ENCODE measurements at regions not wholly inside any gene's neighbourhood (a gene's known extent, or its start where the extent isn't known, plus 50 kb on each side); places are given as distances from the start of the nearest gene placed in this dataset.
"Not testable (repeated sequence)": the region's sequence is repeated elsewhere in the genome, so short reads cannot be mapped to it uniquely, and the experiment has no call there.

DNA sequence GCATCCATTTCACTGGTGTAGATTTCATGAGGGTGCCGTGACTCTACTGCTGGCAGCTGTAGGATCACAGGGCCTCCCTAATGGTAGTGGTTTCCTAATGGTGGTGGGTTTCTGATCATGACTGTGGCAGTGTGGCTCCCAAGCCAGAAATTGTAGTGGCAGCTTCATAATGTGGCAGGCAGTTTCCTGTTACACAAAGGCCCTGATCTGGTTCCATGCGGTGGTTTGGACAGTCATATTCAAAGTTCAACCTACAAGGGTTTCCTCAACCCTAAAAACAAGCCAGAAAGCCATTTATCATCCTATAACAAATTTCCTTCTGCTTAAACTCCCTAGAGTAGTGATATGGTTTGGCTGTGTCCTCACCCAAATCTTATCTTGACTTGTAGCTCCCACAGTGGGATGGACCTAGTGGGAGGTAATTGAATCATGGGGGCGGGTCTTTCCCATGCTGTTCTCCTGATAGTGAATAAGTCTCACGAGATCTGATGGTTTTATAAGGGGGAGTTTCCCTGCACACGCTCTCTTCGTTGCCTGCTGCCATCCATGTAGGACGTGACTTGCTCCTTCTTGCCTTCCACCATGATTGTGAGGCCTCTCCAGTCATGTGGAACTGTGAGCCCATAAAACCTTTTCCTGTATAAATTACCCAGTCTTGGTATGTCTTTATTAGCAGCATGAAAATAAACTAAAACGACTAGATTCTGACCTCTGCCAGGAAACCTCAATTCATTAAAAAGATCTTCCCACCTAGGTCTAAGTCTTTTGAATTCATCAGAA, 257.1 kb downstream of the EFCAB11 start:
- DNase-seq: no peak

GRCh38 chr14:89695846-89696245, 258.7 kb downstream of the EFCAB11 start:
- DNase-seq: no peak

GRCh38 chr14:89690139-89690538, 264.4 kb downstream of the EFCAB11 start:
- DNase-seq: no peak

DNA sequence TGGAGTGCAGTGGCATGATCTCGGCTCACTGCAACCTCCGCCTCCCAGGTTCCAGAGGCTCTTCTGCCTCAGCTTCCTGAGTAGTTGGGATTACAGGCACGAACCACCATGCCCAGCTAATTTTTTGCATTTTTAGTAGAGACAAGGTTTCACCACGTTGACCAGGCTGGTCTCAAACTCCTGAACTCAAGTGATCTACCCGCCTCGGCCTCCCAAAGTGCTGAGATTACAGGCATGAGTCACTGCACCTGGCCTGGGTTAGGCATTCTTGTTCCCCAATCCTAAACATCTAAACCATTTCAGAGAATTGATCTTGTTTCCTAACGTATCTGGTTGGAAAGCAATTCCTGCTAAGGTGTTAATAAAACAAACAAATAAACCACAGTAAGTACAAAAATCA, 264.8 kb downstream of the EFCAB11 start:
- not testable (repeated sequence) for DNase-seq

DNA sequence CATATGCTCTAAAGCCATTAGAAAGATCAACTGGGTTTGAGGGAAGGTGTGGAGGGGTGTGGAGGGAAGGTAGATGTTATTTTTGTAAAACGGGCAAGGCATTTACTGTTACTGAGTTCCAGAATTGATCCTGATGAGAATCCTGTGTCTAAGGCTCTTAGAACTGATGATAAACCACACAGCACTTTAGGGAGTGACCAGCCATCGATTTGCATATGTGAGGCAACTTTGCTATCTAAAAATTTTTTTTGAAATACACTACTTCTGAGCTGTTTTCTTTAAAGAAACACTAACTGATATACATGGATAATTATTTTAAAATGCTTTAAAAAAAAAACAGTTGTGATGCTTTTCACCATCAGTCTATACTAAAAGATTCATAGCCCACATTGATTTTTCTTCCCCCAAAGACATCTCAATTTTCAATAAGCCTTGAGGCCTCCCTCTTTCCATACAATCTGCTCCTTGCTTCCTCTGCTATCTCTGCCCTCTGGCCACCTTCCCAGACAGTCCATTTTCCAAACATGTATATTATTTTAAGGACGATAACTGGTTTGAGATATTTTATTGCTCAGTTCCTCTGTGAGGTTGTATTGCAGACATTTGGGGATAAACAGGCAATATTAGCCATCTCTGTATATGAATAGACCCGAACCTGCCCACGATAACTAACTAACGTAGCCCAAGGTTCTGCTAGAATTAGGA, 265.9 kb downstream of the EFCAB11 start:
- DNase-seq: no peak

DNA sequence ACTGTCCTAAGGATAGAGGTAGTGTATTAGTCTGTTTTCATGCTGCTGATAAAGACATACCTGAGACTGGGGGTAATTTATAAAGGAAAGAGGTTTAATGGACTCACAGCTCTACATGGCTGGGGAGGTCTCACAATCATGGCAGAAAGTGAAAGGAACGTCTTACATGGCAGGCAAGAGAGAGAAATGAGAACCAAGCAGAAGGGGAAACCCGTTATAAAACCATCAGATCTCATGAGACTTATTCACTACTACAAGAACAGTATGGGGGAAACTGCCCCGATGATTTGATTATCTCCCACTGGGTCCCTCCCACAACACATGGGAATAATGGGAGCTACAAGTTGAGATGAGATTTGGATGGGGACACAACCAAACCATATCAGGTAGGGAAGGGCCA, 267.4 kb downstream of the EFCAB11 start:
- not testable (repeated sequence) for DNase-seq

GRCh38 chr14:89684139-89684538, 267.1 kb upstream of the FOXN3 start:
- no peak for DNase-seq

DNA sequence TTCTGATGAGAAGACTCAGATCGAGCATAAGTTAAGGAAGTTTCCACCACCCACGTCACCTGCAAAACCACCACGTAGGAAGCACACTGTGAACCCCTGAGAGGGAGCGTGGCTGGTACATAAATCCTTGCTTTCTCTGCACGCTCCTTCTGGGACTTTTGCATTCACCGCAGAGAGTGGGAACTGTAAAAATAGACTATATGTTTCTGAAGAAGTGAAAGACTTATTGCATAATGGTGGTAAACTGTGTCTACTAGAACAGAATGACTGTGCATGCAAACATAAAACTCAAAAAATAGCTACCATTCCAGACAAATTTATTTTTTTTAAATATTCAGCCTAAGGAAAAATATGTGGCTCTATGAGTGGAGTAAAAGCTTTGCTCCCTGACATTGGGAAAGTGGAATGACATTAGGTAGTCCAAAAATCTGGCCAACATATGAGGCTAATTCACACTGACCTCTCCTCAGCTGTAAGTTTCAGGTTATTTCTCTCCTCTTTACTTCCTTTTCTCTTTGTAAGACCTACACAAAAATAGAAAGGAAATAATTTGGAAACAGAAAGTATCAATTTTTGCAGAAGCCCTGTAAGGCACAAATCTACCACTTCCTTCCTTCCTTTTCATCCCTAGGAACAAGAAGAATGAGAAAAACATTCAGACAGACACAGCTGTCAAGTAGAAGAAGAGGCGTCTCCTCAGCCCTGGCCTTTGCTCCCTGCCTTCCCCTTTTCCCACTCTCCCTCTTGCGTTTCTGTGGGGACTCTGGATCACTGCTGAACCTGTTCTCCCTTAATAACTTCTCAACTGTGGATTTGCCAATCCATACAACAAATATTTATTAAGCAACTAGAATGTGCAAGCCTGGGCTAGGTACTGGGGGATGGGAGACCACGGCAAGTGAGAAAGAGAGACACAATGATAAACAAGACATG, 264.3 kb upstream of the FOXN3 start:
- peak; percentile 8 for DNase-seq

DNA sequence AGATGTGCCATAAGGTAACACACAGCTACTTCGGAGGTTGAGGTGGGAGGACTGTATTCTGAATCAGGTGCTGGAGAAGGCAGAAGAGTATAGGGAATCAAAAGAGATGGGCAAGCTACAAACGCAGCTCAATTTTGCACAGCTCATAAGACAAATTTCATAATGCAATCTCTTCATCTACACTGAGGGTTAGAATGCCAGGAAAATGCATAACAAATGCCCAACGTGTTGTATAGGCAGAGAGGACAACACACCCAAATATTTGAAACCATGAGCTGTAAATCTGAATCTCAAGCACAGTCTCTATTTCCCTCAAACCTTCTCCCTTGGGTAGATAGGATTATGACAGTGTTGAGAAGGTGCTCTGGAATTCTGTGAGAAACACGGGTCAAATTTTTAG, 263.1 kb upstream of the FOXN3 start:
- no peak for DNase-seq

GRCh38 chr14:89678768-89679167, 261.7 kb upstream of the FOXN3 start:
- no peak for DNase-seq

DNA sequence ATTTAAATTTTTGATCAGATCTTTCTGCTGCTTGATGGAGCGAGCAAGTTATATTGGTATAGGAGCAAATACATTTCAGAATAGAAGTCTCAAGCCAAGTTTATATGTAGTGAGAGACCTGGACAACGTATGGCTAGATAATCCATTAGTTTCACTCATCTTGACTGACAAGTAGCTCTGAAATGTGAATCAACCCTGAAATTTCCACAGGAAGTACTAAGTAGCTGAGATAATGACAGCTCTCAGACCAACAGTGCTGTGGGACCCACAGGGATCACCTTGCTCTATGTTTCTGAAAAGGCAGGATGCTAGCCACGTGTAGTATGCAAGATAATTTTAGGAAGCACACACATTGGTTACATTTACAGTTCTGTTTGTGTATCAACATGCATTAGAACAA, 258.6 kb upstream of the FOXN3 start:
- DNase-seq: no peak

DNA sequence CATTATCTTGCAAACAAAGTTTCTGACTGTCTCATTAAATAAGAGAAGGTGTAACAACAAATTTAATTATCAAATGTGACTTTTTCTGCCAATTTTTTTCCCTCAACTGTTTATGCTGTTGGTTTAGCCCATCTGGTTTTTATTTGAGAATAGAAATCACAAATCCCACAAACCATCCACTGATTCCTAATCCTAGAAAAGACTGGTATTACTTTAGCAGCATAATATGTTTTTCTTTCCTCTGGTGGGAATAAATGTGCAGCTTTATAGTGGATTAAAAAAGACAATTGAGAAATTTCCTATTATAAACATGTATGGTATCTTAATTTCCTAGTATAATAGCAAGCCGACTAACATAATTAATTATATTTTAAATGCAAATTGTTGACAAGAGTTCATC, 257.9 kb upstream of the FOXN3 start:
- DNase-seq: no peak

- DNase-seq: no peak
Observed at GRCh38 chr14:89674240-89674639, 257.2 kb upstream of the FOXN3 start.

DNA sequence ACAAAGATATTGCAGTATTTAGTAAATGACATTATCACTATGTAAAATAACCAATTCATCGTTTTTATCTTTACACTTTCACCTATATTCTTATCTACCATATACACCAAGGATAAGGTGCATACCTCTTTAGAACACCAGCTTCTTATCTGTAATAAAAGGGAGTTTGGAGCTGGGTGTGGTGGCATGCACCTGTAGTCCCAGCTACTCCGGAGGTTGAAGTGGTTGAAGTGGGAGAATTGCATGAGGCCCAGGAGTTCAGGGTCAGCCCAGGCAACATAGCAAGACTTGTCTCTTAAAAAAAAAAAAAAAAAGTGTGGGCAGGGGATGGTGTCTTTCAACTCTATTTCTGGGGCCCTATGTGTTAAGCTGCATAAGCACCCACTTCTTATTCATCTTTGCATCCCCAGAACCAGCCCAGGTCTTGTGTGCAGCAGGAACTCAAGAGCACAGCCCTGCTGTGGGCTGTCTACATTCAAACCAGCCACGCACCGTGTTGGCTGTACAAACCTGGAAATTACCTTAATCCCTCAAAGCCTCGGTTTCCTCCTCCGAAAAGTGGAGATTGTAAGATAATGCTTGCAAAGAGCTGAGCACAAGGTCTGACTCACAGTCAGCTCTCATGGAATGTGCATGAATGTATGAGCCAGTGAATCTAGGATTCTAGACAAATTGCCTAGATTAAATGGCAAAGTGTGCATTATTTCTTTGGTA, 256.6 kb upstream of the FOXN3 start:
- DNase-seq: no peak

- no peak for DNase-seq
Observed at GRCh38 chr14:89672636-89673511, 255.8 kb upstream of the FOXN3 start.

DNA sequence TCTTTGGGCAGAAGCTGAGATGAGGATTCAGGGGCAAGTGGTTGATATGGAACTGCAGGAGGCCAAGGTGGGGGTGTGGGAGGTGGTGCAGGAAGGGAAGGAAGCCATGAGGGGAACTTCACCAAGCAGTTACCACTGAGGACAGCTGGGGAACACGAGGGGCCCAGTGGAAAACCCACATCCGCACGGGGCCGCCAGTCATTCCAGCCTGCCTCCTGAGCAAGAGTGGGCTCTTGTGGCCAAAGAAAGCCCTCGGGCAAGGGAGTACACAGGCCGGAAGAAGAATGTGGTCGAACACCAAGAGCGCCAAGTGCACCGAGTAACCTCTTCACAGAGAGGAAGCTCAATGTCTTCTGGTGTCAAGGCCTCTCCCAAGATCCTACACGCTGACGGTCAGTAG, 252.2 kb upstream of the FOXN3 start:
- no peak for DNase-seq

DNA sequence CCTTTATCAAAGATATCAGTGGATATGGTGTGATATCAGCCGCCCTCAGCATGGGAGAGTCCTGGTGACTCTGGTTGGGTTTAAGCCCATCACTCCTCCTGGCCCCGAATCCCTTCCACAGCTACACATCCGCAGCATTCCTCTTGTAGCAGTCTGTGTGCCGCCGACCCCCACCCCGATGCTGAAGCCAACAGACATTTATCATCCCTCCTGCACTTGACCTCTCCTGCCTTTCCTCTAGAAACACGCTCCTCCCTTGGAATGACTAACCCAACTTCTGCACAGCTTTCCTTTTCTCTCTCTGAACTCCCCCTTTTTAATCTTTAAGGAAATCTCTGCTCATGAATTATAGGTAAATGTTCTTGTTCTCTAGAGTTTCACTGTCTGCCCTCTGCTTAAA, 250.9 kb upstream of the FOXN3 start:
- DNase-seq: no peak

DNA sequence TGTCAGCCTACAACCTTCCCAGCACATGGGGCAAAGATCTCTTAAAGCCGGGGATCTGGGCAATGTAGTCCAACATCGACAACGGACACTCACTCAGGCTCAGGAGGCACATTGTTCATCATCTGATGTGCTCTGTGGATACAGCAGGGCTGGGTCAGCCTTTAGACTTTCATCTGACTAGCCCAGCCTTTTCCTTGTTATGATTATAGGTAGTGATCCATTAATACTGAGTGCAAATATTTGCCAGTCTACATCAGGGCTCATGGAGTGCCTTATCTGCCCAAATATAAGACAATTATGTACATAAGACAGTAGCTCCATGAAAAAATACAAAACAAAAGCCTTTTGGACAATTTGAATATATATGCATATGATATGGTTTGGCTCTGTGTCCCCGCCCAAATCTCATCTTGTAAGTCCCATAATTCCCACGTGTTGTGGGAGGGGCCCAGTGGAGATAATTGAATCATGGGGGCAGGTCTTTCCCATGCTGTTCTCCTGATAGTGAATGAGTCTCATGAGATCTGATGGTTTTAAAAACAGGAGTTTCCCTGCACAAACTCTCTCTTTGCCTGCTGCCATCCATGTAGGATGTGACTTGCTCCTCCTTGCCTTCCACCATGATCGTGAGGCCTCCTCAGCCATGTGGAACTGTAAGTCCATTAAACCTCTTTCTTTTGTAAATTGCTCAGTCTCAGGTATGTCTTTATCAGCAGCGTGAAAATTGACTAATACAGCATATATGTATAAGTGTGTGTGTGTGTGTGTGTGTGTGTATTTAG, 248.5 kb upstream of the FOXN3 start:
- not testable (repeated sequence) for DNase-seq

DNA sequence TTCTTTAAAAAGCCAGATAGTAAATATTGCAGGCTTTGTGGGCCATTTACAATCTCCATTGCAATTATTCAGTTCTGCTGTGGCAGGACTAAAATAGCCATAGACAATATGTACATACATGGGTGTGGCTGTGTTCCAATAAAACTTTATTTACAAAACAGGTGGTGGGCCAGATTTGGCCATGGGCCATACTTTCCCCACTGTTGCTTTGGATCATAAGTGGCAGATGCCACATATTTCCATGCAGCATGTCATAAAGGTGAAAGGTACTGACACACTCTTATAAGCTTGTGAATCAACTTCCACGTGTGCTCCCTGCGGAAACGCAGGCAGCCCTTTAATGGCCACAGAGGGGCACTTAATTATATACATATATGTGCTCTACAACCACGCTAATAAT, 244.4 kb upstream of the FOXN3 start:
- no peak for DNase-seq

DNA sequence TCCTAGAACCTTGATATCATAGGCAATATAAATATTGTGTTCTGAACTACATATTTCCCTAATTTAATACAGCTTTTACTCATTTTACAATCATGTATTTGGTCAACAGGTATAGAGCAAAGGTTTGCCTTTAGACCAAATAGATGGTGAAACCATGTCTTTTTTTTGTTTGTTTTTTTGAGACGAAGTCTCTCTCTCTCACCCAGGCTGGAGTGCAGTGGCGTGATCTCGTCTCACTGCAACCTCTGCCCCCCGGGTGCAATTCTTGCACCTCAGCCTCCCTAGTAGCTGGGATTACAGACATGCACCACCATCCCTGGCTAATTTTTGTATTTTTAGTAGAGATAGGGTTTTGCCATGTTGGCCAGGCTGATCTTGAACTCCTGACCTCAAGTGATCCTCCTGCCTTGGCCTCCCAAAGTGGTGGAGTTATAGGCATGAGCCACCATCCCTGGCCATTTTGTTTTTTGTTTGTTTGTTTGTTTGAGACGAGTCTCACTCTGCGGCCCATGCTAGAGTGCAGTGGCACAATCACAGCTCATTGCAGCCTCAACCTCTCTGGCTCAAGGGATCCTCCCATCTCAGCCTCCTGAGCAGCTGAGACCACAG, 243.7 kb upstream of the FOXN3 start:
- DNase-seq: not testable (repeated sequence)
